ENCODE measurements at regions not wholly inside any gene's neighbourhood (a gene's known extent, or its start where the extent isn't known, plus 50 kb on each side); places are given as distances from the start of the nearest gene placed in this dataset.

DNA sequence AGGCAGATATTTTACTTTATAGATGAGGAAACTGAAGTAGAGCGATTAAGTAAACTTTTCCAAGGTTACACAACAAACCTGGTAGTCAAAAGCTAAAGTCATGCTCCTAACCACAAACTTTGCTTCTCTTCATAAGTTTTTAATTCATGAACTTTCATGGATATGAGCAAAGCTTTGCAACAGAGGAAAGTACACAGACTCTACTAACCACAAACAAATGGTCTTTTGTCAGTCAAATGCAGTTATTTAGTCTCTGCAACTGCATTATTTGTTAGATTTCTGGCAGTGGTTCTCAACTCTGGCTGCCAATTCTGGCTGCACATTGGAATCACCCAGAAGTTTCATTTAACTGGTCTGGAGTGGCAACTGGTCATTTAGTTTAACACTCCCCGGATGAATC lies 140.6 kb upstream of the TMEM168 start:
- TF ChIP-seq POLR2AphosphoS5 (IDR thresholded peaks at IDR 0.05; ENCODE audit: low read depth, low read length) (no peak), BCL11A (IDR thresholded peaks at IDR 0.05; ENCODE audit: low read depth in 2 of 2, low read length in 2 of 2) (no peak), RAD21 (IDR thresholded peaks at IDR 0.05 in 1 of 2, conservative IDR thresholded peaks at IDR 0.05 in 1 of 2; ENCODE audit: low read depth in 2 of 2, low read length in 2 of 2) (no peak), KDM4A (IDR thresholded peaks at IDR 0.05; ENCODE audit: low read depth, low read length, severe bottlenecking) (no peak), TBP (IDR thresholded peaks at IDR 0.05; ENCODE audit: low read depth, low read length) (no peak), KDM1A (IDR thresholded peaks at IDR 0.05; ENCODE audit: borderline replicate concordance, low read length) (no peak), POLR2A (IDR thresholded peaks at IDR 0.05; ENCODE audit: control extremely low read depth in 1 of 2, low read depth in 2 of 2, low read length in 2 of 2) (no peak), TAF1 (IDR thresholded peaks at IDR 0.05; ENCODE audit: low read depth, low read length) (no peak), TAF7 (optimal IDR thresholded peaks at IDR 0.05; ENCODE audit: borderline replicate concordance, low read depth, low read length) (no peak), SIN3A (conservative IDR thresholded peaks at IDR 0.05 in 1 of 2, IDR thresholded peaks at IDR 0.05 in 1 of 2; ENCODE audit: low read depth in 1 of 2, low read length in 2 of 2) (no peak), SP1 (IDR thresholded peaks at IDR 0.05; ENCODE audit: low read depth, low read length) (no peak)
- TF ChIP-seq, protein P1, sequence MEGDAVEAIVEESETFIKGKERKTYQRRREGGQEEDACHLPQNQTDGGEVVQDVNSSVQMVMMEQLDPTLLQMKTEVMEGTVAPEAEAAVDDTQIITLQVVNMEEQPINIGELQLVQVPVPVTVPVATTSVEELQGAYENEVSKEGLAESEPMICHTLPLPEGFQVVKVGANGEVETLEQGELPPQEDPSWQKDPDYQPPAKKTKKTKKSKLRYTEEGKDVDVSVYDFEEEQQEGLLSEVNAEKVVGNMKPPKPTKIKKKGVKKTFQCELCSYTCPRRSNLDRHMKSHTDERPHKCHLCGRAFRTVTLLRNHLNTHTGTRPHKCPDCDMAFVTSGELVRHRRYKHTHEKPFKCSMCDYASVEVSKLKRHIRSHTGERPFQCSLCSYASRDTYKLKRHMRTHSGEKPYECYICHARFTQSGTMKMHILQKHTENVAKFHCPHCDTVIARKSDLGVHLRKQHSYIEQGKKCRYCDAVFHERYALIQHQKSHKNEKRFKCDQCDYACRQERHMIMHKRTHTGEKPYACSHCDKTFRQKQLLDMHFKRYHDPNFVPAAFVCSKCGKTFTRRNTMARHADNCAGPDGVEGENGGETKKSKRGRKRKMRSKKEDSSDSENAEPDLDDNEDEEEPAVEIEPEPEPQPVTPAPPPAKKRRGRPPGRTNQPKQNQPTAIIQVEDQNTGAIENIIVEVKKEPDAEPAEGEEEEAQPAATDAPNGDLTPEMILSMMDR (IDR thresholded peaks at IDR 0.05; ENCODE audit: control extremely low read depth in 1 of 3, insufficient read depth in 1 of 3, low read depth in 1 of 3, low read length in 3 of 3), result no peak
